ENCODE measurements at regions not wholly inside any gene's neighbourhood (a gene's known extent, or its start where the extent isn't known, plus 50 kb on each side); places are given as distances from the start of the nearest gene placed in this dataset.
A peak's percentile ranks its signal among the peaks of the same experiment; 100 is the strongest.

- Histone ChIP-seq H3K27ac (ENCODE audit: low read length) (no peak overlapping the region), H2AFZ (ENCODE audit: low read length) (no peak overlapping the region), H3K27me3 (ENCODE audit: low read length) (no peaks in the 10 kb centered on the region), H3K4me1 (ENCODE audit: insufficient read depth, low read length) (no peaks in the 10 kb centered on the region), H3F3A (ENCODE audit: low read length, unreplicated experiment) (no peaks in the 10 kb centered on the region), H3K4me2 (ENCODE audit: low read length) (no peak overlapping the region), H3K9me2 (replicated peaks; ENCODE audit: low read length) (no peaks in the 10 kb centered on the region), H3K36me3 (ENCODE audit: low read depth, low read length) (no peaks in the 10 kb centered on the region), H3K9me3 (ENCODE audit: low read length) (no peaks in the 10 kb centered on the region), H3K4me3 (ENCODE audit: low read length) (no peak overlapping the region), H4K20me1 (ENCODE audit: low read length) (no peaks in the 10 kb centered on the region), H3K79me2 (ENCODE audit: low read length) (no peaks in the 10 kb centered on the region), H3K9ac (ENCODE audit: low read length) (no peak overlapping the region)
- ATAC-seq (no peak), DNase-seq (peak; percentile 18)
- intact Hi-C loops (cut with micrococcal nuclease) = no loop called here
- ChIA-PET CTCF (no interaction called here), POLR2A (ENCODE audit: unreplicated experiment) (no interaction called here)
- BruUV-seq (replicated peaks) = no TSS peak
- TF ChIP-seq, protein P1, sequence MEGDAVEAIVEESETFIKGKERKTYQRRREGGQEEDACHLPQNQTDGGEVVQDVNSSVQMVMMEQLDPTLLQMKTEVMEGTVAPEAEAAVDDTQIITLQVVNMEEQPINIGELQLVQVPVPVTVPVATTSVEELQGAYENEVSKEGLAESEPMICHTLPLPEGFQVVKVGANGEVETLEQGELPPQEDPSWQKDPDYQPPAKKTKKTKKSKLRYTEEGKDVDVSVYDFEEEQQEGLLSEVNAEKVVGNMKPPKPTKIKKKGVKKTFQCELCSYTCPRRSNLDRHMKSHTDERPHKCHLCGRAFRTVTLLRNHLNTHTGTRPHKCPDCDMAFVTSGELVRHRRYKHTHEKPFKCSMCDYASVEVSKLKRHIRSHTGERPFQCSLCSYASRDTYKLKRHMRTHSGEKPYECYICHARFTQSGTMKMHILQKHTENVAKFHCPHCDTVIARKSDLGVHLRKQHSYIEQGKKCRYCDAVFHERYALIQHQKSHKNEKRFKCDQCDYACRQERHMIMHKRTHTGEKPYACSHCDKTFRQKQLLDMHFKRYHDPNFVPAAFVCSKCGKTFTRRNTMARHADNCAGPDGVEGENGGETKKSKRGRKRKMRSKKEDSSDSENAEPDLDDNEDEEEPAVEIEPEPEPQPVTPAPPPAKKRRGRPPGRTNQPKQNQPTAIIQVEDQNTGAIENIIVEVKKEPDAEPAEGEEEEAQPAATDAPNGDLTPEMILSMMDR (conservative IDR thresholded peaks at IDR 0.05; ENCODE audit: low read depth, low read length) = no peak
- TF ChIP-seq EZH2 (IDR thresholded peaks at IDR 0.05; ENCODE audit: low read length, unreplicated experiment) (no peak), EZH2phosphoT487 (IDR thresholded peaks at IDR 0.05; ENCODE audit: borderline replicate concordance, low read length) (no peak)
These were observed 253.8 kb downstream of the SLITRK5 start for GRCh38 chr13:87925006-87925405.

DNA sequence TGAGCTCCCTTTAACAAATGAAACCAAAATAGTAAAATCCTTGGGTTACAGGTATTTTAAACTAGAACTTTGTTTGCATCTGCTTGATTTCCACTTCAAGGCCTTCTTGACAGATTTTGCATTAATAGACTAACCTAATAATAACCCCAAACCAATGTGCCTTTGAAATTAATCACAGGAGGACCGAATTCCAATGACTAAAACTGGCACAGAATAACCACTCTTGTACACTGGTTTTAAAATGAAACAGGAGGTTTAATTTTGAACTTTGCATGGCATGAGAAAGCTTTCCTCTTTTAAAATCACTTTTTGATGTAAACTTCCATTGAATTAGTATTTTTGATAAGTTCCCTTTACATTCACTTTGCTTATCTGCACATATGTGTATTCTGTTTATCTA lies 269.6 kb downstream of the SLITRK5 start:
- intact Hi-C loops (cut with micrococcal nuclease) = no loop called here
- BruUV-seq (replicated peaks) = no TSS peak
- Histone ChIP-seq H4K20me1 (ENCODE audit: low read length) (no peaks in the 10 kb centered on the region), H3K9me2 (replicated peaks; ENCODE audit: low read length) (no peaks in the 10 kb centered on the region), H3K9ac (ENCODE audit: low read length) (no peak overlapping the region), H3K27ac (ENCODE audit: low read length) (peak overlapping the region; percentile 51), H3K9me3 (ENCODE audit: low read length) (no peaks in the 10 kb centered on the region), H3K4me3 (ENCODE audit: low read length) (no peak overlapping the region), H3F3A (ENCODE audit: low read length, unreplicated experiment) (no peaks in the 10 kb centered on the region), H3K27me3 (ENCODE audit: low read length) (no peaks in the 10 kb centered on the region), H3K79me2 (ENCODE audit: low read length) (no peaks in the 10 kb centered on the region), H3K4me1 (ENCODE audit: insufficient read depth, low read length) (peaks cover 20% of the 10 kb centered on the region), H2AFZ (ENCODE audit: low read length) (no peak overlapping the region), H3K36me3 (ENCODE audit: low read depth, low read length) (no peaks in the 10 kb centered on the region), H3K4me2 (ENCODE audit: low read length) (peak overlapping the region; percentile 53)
- ChIA-PET CTCF (no interaction called here), POLR2A (ENCODE audit: unreplicated experiment) (no interaction called here)
- ATAC-seq (no peak), DNase-seq (no peak)
- TF ChIP-seq EZH2 (IDR thresholded peaks at IDR 0.05; ENCODE audit: low read length, unreplicated experiment) (no peak), EZH2phosphoT487 (IDR thresholded peaks at IDR 0.05; ENCODE audit: borderline replicate concordance, low read length) (no peak)
- TF ChIP-seq, protein P1 (conservative IDR thresholded peaks at IDR 0.05; ENCODE audit: low read depth, low read length) = no peak

DNA sequence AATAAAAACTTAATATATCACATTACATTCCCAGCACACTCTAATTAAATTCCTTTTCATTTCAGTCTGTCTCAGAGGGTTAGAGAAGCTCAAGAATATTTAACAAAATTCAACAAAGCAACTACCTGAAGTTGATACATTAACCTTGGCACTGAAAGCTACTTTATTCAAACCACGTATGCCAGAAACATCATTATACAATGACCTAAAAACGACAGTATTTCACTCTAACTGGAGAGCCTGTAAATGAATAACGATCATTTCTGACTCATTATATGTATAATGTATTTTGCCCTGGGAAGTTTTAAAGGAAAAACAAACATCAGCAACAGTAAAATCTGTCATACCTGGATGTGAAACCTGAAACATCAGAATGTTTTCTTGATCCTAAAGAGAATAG lies 270.1 kb downstream of the SLITRK5 start:
- no peaks in the 10 kb centered on the region for H4K20me1 ChIP-seq (ENCODE audit: low read length)
- DNase-seq (peak; percentile 58), ATAC-seq (peak; percentile 87)
- TF ChIP-seq, protein P1 (conservative IDR thresholded peaks at IDR 0.05; ENCODE audit: low read depth, low read length) = no peak
- TF ChIP-seq EZH2 (IDR thresholded peaks at IDR 0.05; ENCODE audit: low read length, unreplicated experiment) = no peak
- no peak for TF ChIP-seq EZH2phosphoT487 (IDR thresholded peaks at IDR 0.05; ENCODE audit: borderline replicate concordance, low read length)
- peaks cover 20% of the 10 kb centered on the region for H3K4me1 ChIP-seq (ENCODE audit: insufficient read depth, low read length)
- no peak overlapping the region for H3K9ac ChIP-seq (ENCODE audit: low read length)
- H3K4me2 ChIP-seq (ENCODE audit: low read length) = peak overlapping the region; percentile 53
- H3F3A ChIP-seq (ENCODE audit: low read length, unreplicated experiment) = no peaks in the 10 kb centered on the region
- H3K9me2 ChIP-seq (replicated peaks; ENCODE audit: low read length) = no peaks in the 10 kb centered on the region
- H2AFZ ChIP-seq (ENCODE audit: low read length) = no peak overlapping the region
- intact Hi-C loops (cut with micrococcal nuclease) = no loop called here
- BruUV-seq (replicated peaks) = no TSS peak
- POLR2A ChIA-PET (ENCODE audit: unreplicated experiment) = no interaction called here
- H3K36me3 ChIP-seq (ENCODE audit: low read depth, low read length) = no peaks in the 10 kb centered on the region
- no peaks in the 10 kb centered on the region for H3K9me3 ChIP-seq (ENCODE audit: low read length)
- H3K79me2 ChIP-seq (ENCODE audit: low read length) = no peaks in the 10 kb centered on the region
- H3K4me3 ChIP-seq (ENCODE audit: low read length) = no peak overlapping the region
- CTCF ChIA-PET = no interaction called here
- no peaks in the 10 kb centered on the region for H3K27me3 ChIP-seq (ENCODE audit: low read length)
- peak overlapping the region; percentile 51 for H3K27ac ChIP-seq (ENCODE audit: low read length)
